BLaER1 treated with 17β-estradiol and CSF1 and Interleukin-3, amounts not matched to agents 10 nM and 100 nM (cell line): ENCODE measurements at regions not wholly inside any gene's neighbourhood (a gene's known extent, or its start where the extent isn't known, plus 50 kb on each side); places are given as distances from the start of the nearest gene placed in this dataset.

Experiments used
- H3K27ac ChIP-seq, 11 experiments: shearing (Covaris generic); formaldehyde crosslinking; 2 replicates each; pipeline ENCODE4 v1.8.1; 2022
- H3K27me3 ChIP-seq, 11 experiments: shearing (Covaris generic); formaldehyde crosslinking; 2 replicates each; pipeline ENCODE4 v1.8.1; 2022
- H3K36me3 ChIP-seq, 11 experiments: shearing (Covaris generic); formaldehyde crosslinking; 2 replicates each; pipeline ENCODE4 v1.8.1; 2022
- H3K4me1 ChIP-seq, 10 experiments: shearing (Covaris generic); formaldehyde crosslinking; 2 replicates each; pipeline ENCODE4 v1.8.1; 2022
- H3K4me2 ChIP-seq, 11 experiments: shearing (Covaris generic); formaldehyde crosslinking; 2 replicates each; pipeline ENCODE4 v1.8.1; 2022
- H3K4me3 ChIP-seq, 10 experiments: shearing (Covaris generic); formaldehyde crosslinking; 2 replicates each; pipeline ENCODE4 v1.8.1; 2022
- H3K9ac ChIP-seq, 11 experiments: shearing (Covaris generic); formaldehyde crosslinking; 2 replicates each; pipeline ENCODE4 v1.8.1; 2022
- H3K9me3 ChIP-seq, 11 experiments: shearing (Covaris generic); formaldehyde crosslinking; replicated peaks in 1 of 11; 2 replicates each; pipeline ENCODE4 v1.8.1; 2022
- H4K20me1 ChIP-seq, 11 experiments: shearing (Covaris generic); formaldehyde crosslinking; 2 replicates each; pipeline ENCODE4 v1.8.1; 2022
- Cebpa-rat ChIP-seq, 11 experiments: shearing (Covaris generic); IDR thresholded peaks; 2 replicates each; pipeline ENCODE4 v1.8.1; 2022

- no peak overlapping the region for H3K9ac ChIP-seq
- peaks cover 0 to 14% (median 0%) of the 10 kb centered on the region in 11 experiments; a peak in 5 of 22 replicates for H3K36me3 ChIP-seq
- H3K9me3 ChIP-seq, result no peaks in the 10 kb centered on the region
- peaks cover 0 to 22% (median 13%) of the 10 kb centered on the region in 10 experiments; a peak in 14 of 20 replicates for H3K4me1 ChIP-seq
- H4K20me1 ChIP-seq, result no peaks in the 10 kb centered on the region; a peak in 1 of 22 replicates
- 0 out of 22 replicates have a peak overlapping the region, but pooled peaks of 1 of the 11 experiments have one; percentile 9 for H3K27ac ChIP-seq
- H3K4me2 ChIP-seq, result peak overlapping the region in 7 of 11 experiments; percentile 9 to 46 (median 28); a peak in 9 of 22 replicates
- H3K27me3 ChIP-seq, result no peaks in the 10 kb centered on the region
- H3K4me3 ChIP-seq, result no peak overlapping the region
- TF ChIP-seq Cebpa-rat (IDR thresholded peaks at IDR 0.05), result no peak
Observed at GRCh38 chr5:167708449-167708848, 583.0 kb upstream of the WWC1 start.

- no peaks in the 10 kb centered on the region for H3K27me3 ChIP-seq
- no peak overlapping the region for H3K4me3 ChIP-seq
- no peak overlapping the region for H3K9ac ChIP-seq
- no peaks in the 10 kb centered on the region; a peak in 1 of 22 replicates for H4K20me1 ChIP-seq
- peak overlapping the region in 2 of 11 experiments; percentile 16 to 19; a peak in 2 of 22 replicates for H3K27ac ChIP-seq
- peak overlapping the region in 3 of 11 experiments; percentile 9 to 42 (median 40); a peak in 3 of 22 replicates for H3K4me2 ChIP-seq
- no peak for TF ChIP-seq Cebpa-rat (IDR thresholded peaks at IDR 0.05)
- peaks cover 0 to 22% (median 13%) of the 10 kb centered on the region in 10 experiments; a peak in 14 of 20 replicates for H3K4me1 ChIP-seq
- H3K9me3 ChIP-seq, result no peaks in the 10 kb centered on the region
- peaks cover 0 to 20% (median 0%) of the 10 kb centered on the region in 11 experiments; a peak in 5 of 22 replicates for H3K36me3 ChIP-seq
Observed at GRCh38 chr5:167709625-167710024, 581.8 kb upstream of the WWC1 start.

- Histone ChIP-seq H3K27ac (no peak overlapping the region; a peak in 1 of 22 replicates), H3K4me2 (no peak overlapping the region), H4K20me1 (no peaks in the 10 kb centered on the region; a peak in 1 of 22 replicates), H3K4me3 (no peak overlapping the region), H3K9ac (no peak overlapping the region), H3K27me3 (no peaks in the 10 kb centered on the region), H3K4me1 (peaks cover 0 to 22% (median 13%) of the 10 kb centered on the region in 10 experiments; a peak in 14 of 20 replicates), H3K36me3 (peaks cover 0 to 19% (median 0%) of the 10 kb centered on the region in 11 experiments; a peak in 3 of 22 replicates), H3K9me3 (no peaks in the 10 kb centered on the region)
- no peak for TF ChIP-seq Cebpa-rat (IDR thresholded peaks at IDR 0.05)
Observed at GRCh38 chr5:167710444-167711073, 580.9 kb upstream of the WWC1 start.

- no peak for TF ChIP-seq Cebpa-rat (IDR thresholded peaks at IDR 0.05)
- H3K4me2 ChIP-seq, result no peak overlapping the region
- H4K20me1 ChIP-seq, result peaks cover 0 to 7% (median 0%) of the 10 kb centered on the region in 11 experiments; a peak in 1 of 22 replicates
- H3K36me3 ChIP-seq, result peaks cover 0 to 19% (median 0%) of the 10 kb centered on the region in 11 experiments; a peak in 4 of 22 replicates
- peaks cover 8 to 29% (median 25%) of the 10 kb centered on the region in 10 experiments for H3K4me1 ChIP-seq
- no peaks in the 10 kb centered on the region for H3K27me3 ChIP-seq
- no peaks in the 10 kb centered on the region for H3K9me3 ChIP-seq
- H3K9ac ChIP-seq, result no peak overlapping the region
- no peak overlapping the region for H3K27ac ChIP-seq
- no peak overlapping the region for H3K4me3 ChIP-seq
Observed at GRCh38 chr5:167712986-167713585, 578.4 kb upstream of the WWC1 start.

GRCh38 chr5:167713896-167714295, 577.5 kb upstream of the WWC1 start:
- Histone ChIP-seq H3K9ac (no peak overlapping the region), H3K9me3 (no peaks in the 10 kb centered on the region), H3K4me3 (no peak overlapping the region), H3K36me3 (peaks cover 0 to 15% (median 0%) of the 10 kb centered on the region in 11 experiments; a peak in 4 of 22 replicates), H3K27ac (no peak overlapping the region), H3K4me2 (no peak overlapping the region), H4K20me1 (peaks cover 0 to 10% (median 0%) of the 10 kb centered on the region in 11 experiments; a peak in 1 of 22 replicates), H3K4me1 (peaks cover 9 to 24% (median 20%) of the 10 kb centered on the region in 10 experiments), H3K27me3 (no peaks in the 10 kb centered on the region)
- TF ChIP-seq Cebpa-rat (IDR thresholded peaks at IDR 0.05), result no peak

- Histone ChIP-seq H3K27ac (no peak overlapping the region), H4K20me1 (peaks cover 0 to 10% (median 0%) of the 10 kb centered on the region in 11 experiments; a peak in 1 of 22 replicates), H3K36me3 (peaks cover 0 to 17% (median 0%) of the 10 kb centered on the region in 11 experiments; a peak in 4 of 22 replicates), H3K9me3 (no peaks in the 10 kb centered on the region), H3K9ac (no peak overlapping the region), H3K4me2 (no peak overlapping the region), H3K27me3 (no peaks in the 10 kb centered on the region), H3K4me1 (peaks cover 9 to 18% (median 15%) of the 10 kb centered on the region in 10 experiments), H3K4me3 (no peak overlapping the region)
- TF ChIP-seq Cebpa-rat (IDR thresholded peaks at IDR 0.05), result no peak
Observed at GRCh38 chr5:167716126-167716775, 575.2 kb upstream of the WWC1 start.

- Histone ChIP-seq H3K4me2 (no peak overlapping the region), H3K36me3 (peaks cover 0 to 36% (median 0%) of the 10 kb centered on the region in 11 experiments; a peak in 4 of 22 replicates), H3K9ac (no peak overlapping the region), H3K27ac (no peak overlapping the region), H3K4me1 (peaks cover 9 to 18% (median 15%) of the 10 kb centered on the region in 10 experiments), H4K20me1 (peaks cover 0 to 10% (median 0%) of the 10 kb centered on the region in 11 experiments; a peak in 1 of 22 replicates), H3K4me3 (no peak overlapping the region), H3K9me3 (no peaks in the 10 kb centered on the region), H3K27me3 (no peaks in the 10 kb centered on the region)
- no peak for TF ChIP-seq Cebpa-rat (IDR thresholded peaks at IDR 0.05)
Observed at GRCh38 chr5:167720259-167720658, 571.2 kb upstream of the WWC1 start.

GRCh38 chr5:167720676-167721260, 570.7 kb upstream of the WWC1 start:
- no peak overlapping the region for H3K9ac ChIP-seq
- no peak overlapping the region for H3K4me3 ChIP-seq

More at GRCh38 chr5:167720676-167721260, 570.7 kb upstream of the WWC1 start:
- H4K20me1 ChIP-seq, result peaks cover 0 to 10% (median 0%) of the 10 kb centered on the region in 11 experiments; a peak in 1 of 22 replicates
- H3K36me3 ChIP-seq, result peaks cover 0 to 41% (median 0%) of the 10 kb centered on the region in 11 experiments; a peak in 4 of 22 replicates
- no peak overlapping the region for H3K4me2 ChIP-seq
- peaks cover 9 to 18% (median 15%) of the 10 kb centered on the region in 10 experiments for H3K4me1 ChIP-seq
- H3K27ac ChIP-seq, result no peak overlapping the region
- H3K27me3 ChIP-seq, result no peaks in the 10 kb centered on the region
- no peaks in the 10 kb centered on the region for H3K9me3 ChIP-seq
- no peak for TF ChIP-seq Cebpa-rat (IDR thresholded peaks at IDR 0.05)
